H1 (cell line): ENCODE measurements at regions not wholly inside any gene's neighbourhood (a gene's known extent, or its start where the extent isn't known, plus 50 kb on each side); places are given as distances from the start of the nearest gene placed in this dataset.

ENCODE experiments used
- CTCF ChIA-PET: fragments of 300-600 bp; sonication (Branson Sonifier 250); formaldehyde crosslinking; loops from one replicate; lab custom pipeline; 2021; ENCODE audit not compliant: partially characterized antibody; lab: Charles Lee
- POLR2A ChIA-PET: fragments of 300-600 bp; sonication (Branson Sonifier 250); formaldehyde crosslinking; loops from one replicate; lab custom pipeline; 2021; ENCODE audit warnings: inconsistent platforms; ENCODE audit not compliant: partially characterized antibody; lab: Charles Lee
- DNase-seq, 2 experiments: peaks; one replicate each; pipeline versions ENCODE4 v3.0.0 to v3.0.0-alpha.2; 2010 to 2022; ENCODE audit warnings: low spot score in 2 of 2, low read depth in 1 of 2, mixed read lengths in 1 of 2
- FAIRE-seq: peaks from 2 replicates; lab custom pipeline; 2011; peaks lifted over from hg19 to GRCh38; lab: Jason Lieb, UNC
- H2AFZ ChIP-seq: 2 replicates; pipeline ENCODE4 v1.8.1; 2012; ENCODE audit warnings: low read length, inconsistent platforms
- H2AK5ac ChIP-seq: 2 replicates; pipeline ENCODE4 v1.6.1; 2013; ENCODE audit warnings: low read depth, low read length
- H2BK120ac ChIP-seq: replicated peaks from 2 replicates; pipeline ENCODE3; 2013; ENCODE audit warnings: low read depth, low read length, inconsistent platforms
- H2BK12ac ChIP-seq: 2 replicates; pipeline ENCODE4 v1.6.1; 2013; ENCODE audit warnings: low read depth, low read length
- H2BK15ac ChIP-seq: 2 replicates; pipeline ENCODE4 v1.6.1; 2013; ENCODE audit warnings: low read length
- H2BK20ac ChIP-seq: 2 replicates; pipeline ENCODE4 v1.6.1; 2013; ENCODE audit warnings: low read length
- H2BK5ac ChIP-seq: 2 replicates; pipeline ENCODE4 v1.6.1; 2013; ENCODE audit warnings: low read depth, low read length
- H3K14ac ChIP-seq: 2 replicates; pipeline ENCODE4 v1.6.1; 2013; ENCODE audit warnings: inconsistent platforms; ENCODE audit not compliant: insufficient read length
- H3K18ac ChIP-seq: 2 replicates; pipeline ENCODE4 v1.6.1; 2013; ENCODE audit warnings: low read length; ENCODE audit errors: extremely low read depth
- H3K23ac ChIP-seq: 2 replicates; pipeline ENCODE4 v1.6.1; 2013; ENCODE audit warnings: inconsistent platforms; ENCODE audit not compliant: insufficient read length
- H3K23me2 ChIP-seq: 2 replicates; pipeline ENCODE4 v1.6.1; 2013; ENCODE audit warnings: low read depth, low read length
- H3K27ac ChIP-seq: 2 replicates; pipeline ENCODE4 v1.6.1; 2011; ENCODE audit warnings: low read depth, low read length, inconsistent platforms
- H3K27me3 ChIP-seq, 4 experiments: replicated peaks in 1 of 4; 1 replicate in 1 of 4; 2 replicates in 3 of 4; pipeline versions ENCODE4 v1.6.1 to v1.8.1; 2011 to 2013; ENCODE audit warnings: low read length in 3 of 4, mild to moderate bottlenecking in 3 of 4, inconsistent platforms in 2 of 4, mixed read lengths in 2 of 4, moderate library complexity in 1 of 4; ENCODE audit not compliant: control insufficient read depth in 3 of 4, insufficient read depth in 3 of 4; ENCODE audit errors: extremely low read depth in 1 of 4
- H3K36me3 ChIP-seq, 4 experiments: 2 replicates each; pipeline versions ENCODE4 v1.6.1 to v1.8.1; 2011 to 2013; ENCODE audit warnings: mild to moderate bottlenecking in 4 of 4, low read length in 3 of 4, moderate library complexity in 2 of 4, control low read depth in 1 of 4, inconsistent platforms in 1 of 4; ENCODE audit not compliant: insufficient read depth in 4 of 4, control insufficient read depth in 2 of 4
- H3K4ac ChIP-seq: replicated peaks from 2 replicates; pipeline ENCODE3; 2013; ENCODE audit warnings: low read length, low read depth, mixed read lengths, inconsistent platforms; ENCODE audit not compliant: insufficient read length
- H3K4me1 ChIP-seq, 4 experiments: replicated peaks in 1 of 4; 1 replicate in 1 of 4; 2 replicates in 3 of 4; pipeline versions ENCODE4 v1.6.1 to v1.8.1; 2011 to 2013; ENCODE audit warnings: low read length in 3 of 4, inconsistent platforms in 2 of 4, mixed read lengths in 1 of 4; ENCODE audit not compliant: insufficient read depth in 4 of 4, control insufficient read depth in 3 of 4
- H3K4me2 ChIP-seq, 2 experiments: 2 replicates each; pipeline versions ENCODE4 v1.6.1 to v1.8.1; 2011 to 2013; ENCODE audit warnings: low read depth in 2 of 2, low read length in 2 of 2, control low read depth in 1 of 2, inconsistent platforms in 1 of 2, mild to moderate bottlenecking in 1 of 2; ENCODE audit not compliant: insufficient read depth in 1 of 2
- H3K4me3 ChIP-seq, 4 experiments: fragments of 200-600, 300-600 bp in 1 of 4; sonication (generic), shearing (Covaris generic), sonication (Bioruptor Twin) in 1 of 4; 2 replicates each; pipeline versions ENCODE4 v1.5.1 to v1.8.1; 2011 to 2016; ENCODE audit warnings: low read length in 4 of 4, low read depth in 3 of 4, control low read depth in 2 of 4, inconsistent platforms in 2 of 4, mild to moderate bottlenecking in 2 of 4, mixed read lengths in 1 of 4, moderate library complexity in 1 of 4; ENCODE audit not compliant: insufficient read depth in 2 of 4; ENCODE audit errors: extremely low read depth in 1 of 4
- H3K56ac ChIP-seq: replicated peaks from 2 replicates; pipeline ENCODE3; 2013; ENCODE audit warnings: low read depth, mild to moderate bottlenecking, mixed read lengths, low read length, inconsistent platforms; ENCODE audit not compliant: insufficient read length
- H3K79me1 ChIP-seq: 2 replicates; pipeline ENCODE4 v1.6.1; 2013; ENCODE audit warnings: low read depth, low read length, control low read depth
- H3K79me2 ChIP-seq, 2 experiments: 2 replicates each; pipeline versions ENCODE4 v1.6.1 to v1.8.1; 2012 to 2013; ENCODE audit warnings: low read length in 2 of 2, mild to moderate bottlenecking in 2 of 2, inconsistent platforms in 1 of 2; ENCODE audit not compliant: insufficient read depth in 2 of 2, control insufficient read depth in 1 of 2
- H3K9ac ChIP-seq, 4 experiments: replicated peaks in 1 of 4; 1 replicate in 1 of 4; 2 replicates in 3 of 4; pipeline versions ENCODE4 v1.6.1 to v1.8.1; 2011 to 2013; ENCODE audit warnings: low read depth in 3 of 4, low read length in 3 of 4, control low read depth in 2 of 4, mild to moderate bottlenecking in 2 of 4, moderate library complexity in 2 of 4, inconsistent platforms in 1 of 4; ENCODE audit errors: extremely low read depth in 1 of 4
- H3K9me3 ChIP-seq, 2 experiments: 2 replicates each; pipeline versions ENCODE4 v1.6.1 to v1.8.1; 2012 to 2013; ENCODE audit warnings: mild to moderate bottlenecking in 2 of 2, moderate library complexity in 2 of 2, control low read depth in 1 of 2, inconsistent platforms in 1 of 2, low read depth in 1 of 2, low read length in 1 of 2, mixed read lengths in 1 of 2; ENCODE audit not compliant: insufficient read depth in 2 of 2
- H4K20me1 ChIP-seq, 2 experiments: replicated peaks in 1 of 2; 2 replicates each; pipeline versions ENCODE3 to v1.8.1; 2011 to 2013; ENCODE audit warnings: inconsistent platforms in 2 of 2, low read length in 2 of 2, mild to moderate bottlenecking in 1 of 2; ENCODE audit not compliant: insufficient read depth in 2 of 2, control insufficient read depth in 1 of 2
- H4K5ac ChIP-seq: 2 replicates; pipeline ENCODE4 v1.6.1; 2013; ENCODE audit warnings: low read length, low read depth, mixed read lengths, inconsistent platforms; ENCODE audit not compliant: insufficient read length
- H4K8ac ChIP-seq: 2 replicates; pipeline ENCODE4 v1.8.0; 2013; ENCODE audit warnings: mild to moderate bottlenecking, moderate library complexity, low read length, inconsistent platforms; ENCODE audit not compliant: insufficient read depth; ENCODE audit errors: extremely low read depth
- H4K91ac ChIP-seq: replicated peaks from 2 replicates; pipeline ENCODE3; 2013; ENCODE audit warnings: low read length, mixed read lengths, inconsistent platforms; ENCODE audit not compliant: insufficient read length
- BRCA1 ChIP-seq: IDR thresholded peaks from 2 replicates; pipeline ENCODE4 v1.6.1; 2012; ENCODE audit warnings: low read depth, low read length, improper control_type of control experiment
- RBBP5 ChIP-seq: IDR thresholded peaks from 2 replicates; pipeline ENCODE4 v1.7.1; 2012; ENCODE audit warnings: low read depth, mild to moderate bottlenecking, inconsistent platforms, low read length, moderate library complexity, borderline replicate concordance
- SP4 ChIP-seq: IDR thresholded peaks from 2 replicates; pipeline ENCODE4 v1.6.1; 2012; ENCODE audit warnings: low read length, inconsistent platforms
- WGBS, 2 experiments: shearing (Covaris generic) in 1 of 2; methylation state at CpG; one replicate each; pipeline versions ENCODE4 v1.1.6 to v1.1.7; 2013 to 2015; ENCODE audit warnings: low lambda C conversion rate in 2 of 2, mixed read lengths in 2 of 2, inconsistent platforms in 1 of 2, low coverage in 1 of 2, missing lambda C conversion rate in 1 of 2; ENCODE audit not compliant: insufficient replicate concordance in 2 of 2, insufficient coverage in 1 of 2, insufficient read length in 1 of 2; ENCODE audit errors: extremely low coverage in 1 of 2, missing lambda C conversion rate in 1 of 2; 5-methylcytosine and 5-hydroxymethylcytosine counted together

GRCh38 chr9:87786876-87787275 is 61.0 kb downstream of the CTSL start:
- WGBS, 2 experiments: 84% methylated on average over 2 of the region's 2 CpGs; no CpG with 5 or more reads in 1 of the 2 experiments
- no peak for FAIRE-seq
- TF ChIP-seq SP4 (no peak), RBBP5 (no peak), BRCA1 (no peak)

More at GRCh38 chr9:87786876-87787275, 61.0 kb downstream of the CTSL start:
- Histone ChIP-seq H2AFZ (0 out of 2 replicates have a peak overlapping the region, but pooled peaks have one; percentile 67), H2BK12ac (no peak overlapping the region), H4K8ac (no peak overlapping the region), H3K9me3 (no peaks in the 10 kb centered on the region), H2BK20ac (no peak overlapping the region), H3K4me2 (no peak overlapping the region), H3K18ac (no peak overlapping the region), H4K5ac (no peak overlapping the region), H4K91ac (no peak overlapping the region), H3K27me3 (no peaks in the 10 kb centered on the region), H3K27ac (no peak overlapping the region), H2AK5ac (no peak overlapping the region), H3K9ac (no peak overlapping the region), H3K4me3 (no peak overlapping the region), H3K4ac (no peak overlapping the region), H3K23me2 (no peaks in the 10 kb centered on the region), H3K14ac (no peak overlapping the region), H3K36me3 (no peaks in the 10 kb centered on the region), H3K4me1 (no peaks in the 10 kb centered on the region), H3K56ac (no peak overlapping the region), H3K79me2 (no peaks in the 10 kb centered on the region), H3K79me1 (no peaks in the 10 kb centered on the region), H2BK15ac (no peak overlapping the region), H2BK5ac (no peak overlapping the region), H4K20me1 (no peaks in the 10 kb centered on the region), H3K23ac (no peak overlapping the region), H2BK120ac (no peak overlapping the region)
- CTCF ChIA-PET: interaction anchor here (1.1 to 1.3 kb wide), 2 partner anchors 25 to 102 kb away, joined by 3 to 4 read pairs; no protein-coding TSS in a partner anchor
- DNase-seq: no peak
- POLR2A ChIA-PET: no interaction called here
